NCI-H345 (cell line): ENCODE measurements at regions not wholly inside any gene's neighbourhood (a gene's known extent, or its start where the extent isn't known, plus 50 kb on each side); places are given as distances from the start of the nearest gene placed in this dataset.
"Not testable (repeated sequence)": the region's sequence is repeated elsewhere in the genome, so short reads cannot be mapped to it uniquely, and the experiment has no call there.

Experiments used
- DNase-seq: peaks from one replicate; lab custom pipeline; 2025; lab: John Stamatoyannopoulos, UW

- not testable (repeated sequence) for DNase-seq
Observed at GRCh38 chr6:57708061-57708460, 390.6 kb downstream of the PRIM2 start.

- DNase-seq, result not testable (repeated sequence)
Observed at GRCh38 chr6:57722546-57722945, 405.1 kb downstream of the PRIM2 start.

GRCh38 chr6:57723815-57724401 is 406.5 kb downstream of the PRIM2 start:
- DNase-seq, result not testable (repeated sequence)

DNA sequence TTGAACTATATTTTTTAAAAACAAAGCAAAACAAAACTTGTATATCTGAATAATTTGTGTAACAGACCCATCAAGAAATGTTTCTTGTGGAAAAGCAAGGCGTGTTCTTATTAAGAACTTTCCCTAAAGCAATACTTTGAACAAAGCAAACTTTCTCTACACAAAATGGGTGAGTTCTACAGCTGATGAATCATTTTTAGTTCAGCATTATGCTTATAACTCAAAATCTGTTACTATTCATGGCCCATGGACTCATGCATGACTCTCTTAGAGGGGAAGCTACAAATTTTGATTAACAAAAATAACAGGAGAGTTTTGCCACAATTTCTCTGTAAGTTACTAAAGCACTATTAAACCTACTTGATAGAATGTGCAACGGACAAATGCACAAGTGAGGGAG is 412.0 kb downstream of the PRIM2 start:
- not testable (repeated sequence) for DNase-seq

DNA sequence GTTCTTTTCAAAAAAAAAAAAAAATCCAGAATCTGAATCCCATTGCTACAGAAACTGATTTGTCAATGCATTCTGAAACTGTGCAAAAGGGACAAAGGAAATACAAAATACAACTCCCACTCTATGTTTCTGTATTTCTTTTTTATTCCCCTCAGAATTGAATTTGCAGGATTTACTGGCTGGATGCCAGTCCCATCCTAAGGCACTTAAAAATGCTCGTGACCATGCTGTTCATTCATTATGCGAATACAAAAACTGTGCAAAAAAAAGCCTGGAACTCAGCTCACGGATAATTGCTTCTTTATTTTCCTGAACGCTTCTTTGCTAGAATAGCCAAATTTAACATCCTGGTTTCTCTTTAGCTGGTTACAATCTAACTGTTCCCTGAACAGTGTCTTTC is 413.3 kb downstream of the PRIM2 start:
- peak; percentile 56 for DNase-seq

- not testable (repeated sequence) for DNase-seq
Observed at GRCh38 chr6:57747716-57748115, 430.3 kb downstream of the PRIM2 start.

- not testable (repeated sequence) for DNase-seq
Observed at GRCh38 chr6:57759850-57760249, 442.4 kb downstream of the PRIM2 start.

- DNase-seq, result not testable (repeated sequence)
Observed at GRCh38 chr6:57792720-57793397, 475.4 kb downstream of the PRIM2 start.

- DNase-seq, result not testable (repeated sequence)
Observed at GRCh38 chr6:57793398-57793762, 475.9 kb downstream of the PRIM2 start.

GRCh38 chr6:57799703-57800479 is 482.5 kb downstream of the PRIM2 start:
- not testable (repeated sequence) for DNase-seq

- DNase-seq, result not testable (repeated sequence)
Observed at GRCh38 chr6:57808581-57808980, 491.2 kb downstream of the PRIM2 start.

DNA sequence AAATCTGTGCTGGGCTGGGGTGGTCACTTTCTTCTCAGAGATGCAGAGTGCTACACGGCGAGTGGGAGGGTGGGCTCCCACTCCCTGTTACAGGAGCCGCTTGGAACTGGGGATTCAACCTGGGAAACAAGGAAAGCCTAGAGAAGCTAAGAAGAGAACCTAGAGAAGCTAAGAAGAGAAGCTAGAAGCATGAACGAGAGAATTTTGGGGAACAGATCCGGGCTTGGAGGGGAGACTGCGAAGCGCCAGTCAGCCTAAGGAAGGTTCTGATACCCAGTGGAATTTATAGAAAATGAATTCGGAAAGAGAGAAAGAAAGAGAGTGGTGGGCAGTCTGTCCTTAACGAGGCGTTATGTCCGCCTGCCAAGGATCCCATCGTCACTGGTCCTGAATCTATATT is 492.0 kb downstream of the PRIM2 start:
- DNase-seq, result not testable (repeated sequence)

DNA sequence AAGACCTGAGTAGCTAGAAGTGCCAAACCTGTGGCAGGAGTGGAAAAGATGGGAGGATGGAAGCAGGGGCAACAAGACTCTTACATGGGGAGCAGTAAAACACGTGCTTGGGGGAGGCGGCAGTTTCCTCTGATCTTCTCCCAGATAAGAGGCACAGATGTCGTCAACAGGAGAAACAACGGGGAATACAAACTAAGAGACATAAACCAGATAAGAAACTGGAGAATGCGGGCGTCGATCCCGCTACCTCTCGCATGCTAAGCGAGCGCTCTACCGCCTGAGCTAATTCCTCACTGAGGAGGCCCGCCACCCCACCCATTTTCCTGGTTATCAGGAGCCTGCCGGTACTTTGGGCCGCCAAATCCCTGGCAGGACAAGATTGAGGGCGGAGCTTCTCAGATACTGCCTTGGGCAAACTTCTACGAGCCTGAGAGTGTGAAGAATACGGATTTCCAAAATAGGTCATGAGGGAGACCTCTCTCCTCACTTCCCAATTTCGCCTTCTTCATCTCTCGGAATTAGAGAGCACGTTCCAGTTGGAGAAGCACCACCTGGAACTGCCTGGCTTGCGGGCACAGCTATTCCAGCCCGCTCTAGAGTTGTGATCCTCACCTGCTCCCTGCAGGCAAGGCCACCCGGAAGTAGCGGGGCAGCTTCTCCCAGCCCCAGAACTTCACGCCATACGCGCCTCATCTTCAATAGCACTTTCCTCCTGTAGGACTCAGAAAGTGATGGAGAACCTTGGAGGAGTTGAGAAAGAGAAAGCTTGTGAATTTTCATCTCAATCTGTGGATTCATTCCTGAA is 496.0 kb downstream of the PRIM2 start:
- DNase-seq, result not testable (repeated sequence)

GRCh38 chr6:57815826-57816225 is 498.4 kb downstream of the PRIM2 start:
- DNase-seq, result not testable (repeated sequence)

DNA sequence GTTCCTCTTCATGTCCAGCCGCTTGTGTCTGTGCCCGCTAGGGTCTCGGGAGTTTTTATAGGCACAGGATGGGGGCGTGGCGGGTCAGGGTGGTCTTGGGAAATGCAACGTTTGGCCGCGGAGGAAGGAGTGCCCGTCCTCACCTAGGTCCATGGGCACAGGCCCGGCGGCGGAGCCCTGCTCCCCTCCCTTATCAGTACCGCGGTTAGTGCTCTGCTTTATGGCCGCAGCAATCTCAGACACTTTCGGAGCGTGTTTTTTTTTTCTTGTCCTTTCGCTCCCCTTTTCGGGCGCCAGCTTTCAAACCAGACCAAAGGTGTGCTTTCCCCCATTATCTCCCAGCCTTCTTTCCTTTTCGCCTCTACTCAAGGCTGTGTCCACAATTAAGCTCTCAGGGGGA is 503.9 kb downstream of the PRIM2 start:
- DNase-seq, result not testable (repeated sequence)

DNA sequence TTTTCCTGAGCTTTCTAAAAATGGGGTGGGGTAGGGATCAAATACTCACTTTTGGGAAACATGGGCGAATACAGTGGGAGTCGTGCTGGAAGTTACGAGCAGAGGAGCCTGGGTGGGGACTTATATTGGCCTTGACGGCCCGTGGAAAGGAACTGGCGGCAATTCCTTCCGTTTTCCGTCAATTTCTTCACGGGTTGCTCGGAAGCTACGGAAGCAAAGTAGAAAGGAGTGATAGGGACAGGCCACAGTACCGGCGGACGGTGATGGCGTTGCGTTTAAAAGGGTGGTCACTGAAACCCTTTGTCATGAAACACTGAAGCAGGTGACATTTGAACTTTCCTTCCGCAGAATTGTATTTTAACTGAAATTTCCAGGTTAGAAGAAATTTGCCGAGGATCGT is 505.0 kb downstream of the PRIM2 start:
- not testable (repeated sequence) for DNase-seq

DNA sequence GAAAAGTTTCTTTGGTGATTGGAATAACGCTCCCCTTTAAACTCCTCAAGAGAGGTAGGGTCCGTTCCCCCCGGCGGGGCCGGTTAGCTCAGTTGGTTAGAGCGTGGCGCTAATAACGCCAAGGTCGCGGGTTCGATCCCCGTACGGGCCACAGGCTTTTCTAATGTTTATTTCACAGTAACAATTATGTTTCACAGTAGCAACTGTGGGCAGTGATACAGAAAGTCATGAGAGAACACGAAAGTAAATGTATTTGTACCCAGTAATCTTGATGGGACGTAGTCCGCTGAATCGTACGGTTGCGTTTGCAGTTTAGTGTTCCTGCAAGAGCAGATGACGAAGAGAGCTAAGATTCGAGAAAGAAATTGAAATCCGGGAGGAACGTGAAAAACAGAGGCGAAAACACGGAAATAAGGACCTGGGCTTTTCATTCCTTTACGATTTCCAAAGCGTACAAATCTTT is 505.5 kb downstream of the PRIM2 start:
- no peak for DNase-seq

DNA sequence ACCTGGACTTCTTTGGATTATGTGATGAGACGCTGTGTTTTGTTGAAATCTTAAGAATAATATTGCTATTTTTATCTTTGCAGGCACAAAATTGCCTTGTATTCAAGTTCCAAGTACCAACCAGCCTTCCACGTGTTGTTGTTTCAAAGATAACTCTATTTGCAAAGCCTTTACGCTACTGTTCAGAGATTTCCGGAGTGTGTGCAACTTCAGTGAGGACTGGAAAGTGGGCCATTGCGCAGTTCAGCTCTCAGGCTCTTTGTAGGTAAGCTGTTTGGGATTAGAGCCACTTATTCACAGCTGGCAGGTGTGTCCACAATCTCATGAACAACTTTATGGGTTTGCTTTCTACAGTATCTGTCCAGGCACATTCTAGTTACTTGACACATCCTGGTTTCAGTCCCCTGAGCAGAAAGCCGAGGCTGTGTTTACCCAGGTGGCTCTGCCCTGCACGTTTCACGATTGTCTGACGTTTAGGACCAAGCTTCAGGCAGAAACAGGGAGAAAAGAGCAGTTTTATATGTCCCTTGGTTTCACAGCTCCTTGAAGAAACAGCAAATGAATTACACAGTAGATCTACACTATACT is 520.3 kb downstream of the PRIM2 start:
- peak; percentile 72 for DNase-seq

- DNase-seq, result not testable (repeated sequence)
Observed at GRCh38 chr6:57841551-57841950, 524.1 kb downstream of the PRIM2 start.

GRCh38 chr6:57853745-57854407 is 536.4 kb downstream of the PRIM2 start:
- peak; percentile 36 for DNase-seq
